ENCODE measurements at regions not wholly inside any gene's neighbourhood (a gene's known extent, or its start where the extent isn't known, plus 50 kb on each side); places are given as distances from the start of the nearest gene placed in this dataset.

- H3K4me3 ChIP-seq (ENCODE audit: low read depth, low read length): no peak overlapping the region
- CTCF ChIA-PET: no interaction called here
- no peaks in the 10 kb centered on the region for H3K36me3 ChIP-seq (ENCODE audit: control insufficient read depth, insufficient read depth, low read length)
- no peak for DNase-seq (ENCODE audit: low read depth)
- no peak for TF ChIP-seq CTCF (IDR thresholded peaks at IDR 0.05; ENCODE audit: insufficient read depth, low read depth, low read length)
- POLR2A ChIA-PET: no interaction called here
- H3K27me3 ChIP-seq (ENCODE audit: control insufficient read depth, insufficient read depth, low read length): no peaks in the 10 kb centered on the region
Observed at GRCh38 chr12:25058012-25058411, 109.1 kb upstream of the BCAT1 start.

- CTCF ChIA-PET: no interaction called here
- DNase-seq (ENCODE audit: low read depth): no peak
- POLR2A ChIA-PET: no interaction called here
- Histone ChIP-seq H3K36me3 (ENCODE audit: control insufficient read depth, insufficient read depth, low read length) (no peaks in the 10 kb centered on the region), H3K4me3 (ENCODE audit: low read depth, low read length) (no peak overlapping the region), H3K27me3 (ENCODE audit: control insufficient read depth, insufficient read depth, low read length) (peaks cover 1% of the 10 kb centered on the region; the same call in 1 of the 2 replicates)
- no peak for TF ChIP-seq CTCF (IDR thresholded peaks at IDR 0.05; ENCODE audit: insufficient read depth, low read depth, low read length)
Observed at GRCh38 chr12:25056486-25057130, 107.7 kb upstream of the BCAT1 start.

DNA sequence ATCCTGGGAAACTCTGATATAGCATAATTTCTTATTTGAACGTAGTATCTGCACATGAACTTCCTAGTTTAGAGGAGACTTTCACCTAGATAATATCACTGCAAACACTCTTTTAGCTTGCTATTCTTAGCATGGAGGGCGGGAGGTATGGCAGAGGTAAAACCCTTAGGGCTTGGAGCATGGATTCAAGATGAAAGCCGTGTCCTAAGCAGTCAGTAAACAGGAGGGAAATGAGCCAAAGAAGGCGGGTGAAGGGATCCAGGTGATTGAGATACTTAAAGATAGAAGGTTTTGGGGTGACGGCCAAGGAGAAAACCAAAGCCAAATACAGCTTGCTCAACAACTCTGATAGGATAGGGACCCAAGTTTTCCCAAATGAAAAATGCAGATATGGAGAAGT, 107.1 kb upstream of the BCAT1 start:
- H3K4me3 ChIP-seq (ENCODE audit: low read depth, low read length): no peak overlapping the region
- DNase-seq (ENCODE audit: low read depth): no peak
- TF ChIP-seq CTCF (IDR thresholded peaks at IDR 0.05; ENCODE audit: insufficient read depth, low read depth, low read length): no peak
- H3K27me3 ChIP-seq (ENCODE audit: control insufficient read depth, insufficient read depth, low read length): peaks cover 3% of the 10 kb centered on the region; the same call in 1 of the 2 replicates
- ChIA-PET POLR2A (no interaction called here), CTCF (no interaction called here)
- H3K36me3 ChIP-seq (ENCODE audit: control insufficient read depth, insufficient read depth, low read length): no peaks in the 10 kb centered on the region

- peaks cover 3% of the 10 kb centered on the region; the same call in 1 of the 2 replicates for H3K27me3 ChIP-seq (ENCODE audit: control insufficient read depth, insufficient read depth, low read length)
- no peak for TF ChIP-seq CTCF (IDR thresholded peaks at IDR 0.05; ENCODE audit: insufficient read depth, low read depth, low read length)
- DNase-seq (ENCODE audit: low read depth): no peak
- H3K4me3 ChIP-seq (ENCODE audit: low read depth, low read length): no peak overlapping the region
- no peaks in the 10 kb centered on the region for H3K36me3 ChIP-seq (ENCODE audit: control insufficient read depth, insufficient read depth, low read length)
- ChIA-PET POLR2A (no interaction called here), CTCF (no interaction called here)
Observed at GRCh38 chr12:25054783-25055144, 105.9 kb upstream of the BCAT1 start.

DNA sequence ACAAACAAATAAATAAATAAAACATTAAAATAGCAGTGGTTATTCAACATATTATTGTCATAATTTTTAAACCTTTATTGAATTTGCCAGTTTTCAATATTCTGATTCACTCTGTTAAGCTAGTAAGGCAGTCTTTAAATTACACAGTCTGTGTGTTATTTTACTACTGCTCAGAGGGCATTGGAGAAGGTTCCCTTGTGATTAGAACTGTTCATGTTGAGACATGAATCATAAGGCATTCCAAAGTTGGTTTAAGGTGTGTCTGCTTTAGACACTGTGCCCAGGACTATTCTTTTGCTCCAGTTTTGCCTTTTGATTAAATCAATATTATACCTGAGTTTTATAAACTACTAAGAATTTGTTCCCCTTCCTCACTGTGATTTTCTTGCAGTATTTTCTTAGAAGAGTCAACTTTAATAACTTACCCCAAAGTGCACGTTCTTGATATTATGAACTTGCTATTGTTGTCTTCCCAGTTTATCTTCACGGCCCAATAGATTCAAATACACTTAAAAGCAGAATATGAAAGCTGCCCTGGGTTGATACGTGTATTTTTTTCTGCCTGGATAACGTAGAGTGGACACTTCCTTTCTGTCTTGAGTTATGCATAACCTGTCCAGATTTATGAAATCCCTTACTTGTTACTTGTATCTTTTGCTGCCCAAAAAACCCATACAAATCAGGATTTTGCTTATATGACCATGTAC, 105.3 kb upstream of the BCAT1 start:
- DNase-seq (ENCODE audit: low read depth): no peak
- Histone ChIP-seq H3K4me3 (ENCODE audit: low read depth, low read length) (no peak overlapping the region), H3K36me3 (ENCODE audit: control insufficient read depth, insufficient read depth, low read length) (no peaks in the 10 kb centered on the region), H3K27me3 (ENCODE audit: control insufficient read depth, insufficient read depth, low read length) (peaks cover 3% of the 10 kb centered on the region; the same call in 1 of the 2 replicates)
- POLR2A ChIA-PET: no interaction called here
- CTCF ChIA-PET: interaction anchor here (1.3 kb wide), 1 partner anchor 12 kb away, joined by 3 read pairs; no protein-coding TSS in a partner anchor
- TF ChIP-seq CTCF (IDR thresholded peaks at IDR 0.05; ENCODE audit: insufficient read depth, low read depth, low read length): no peak
